CD14-positive monocyte (primary cell): ENCODE measurements at regions not wholly inside any gene's neighbourhood (a gene's known extent, or its start where the extent isn't known, plus 50 kb on each side); places are given as distances from the start of the nearest gene placed in this dataset.

ENCODE experiments used
- DNase-seq, 3 donors: peaks; one replicate each; pipeline ENCODE4 v3.0.0-alpha.2; 2011 to 2022
- H2AFZ ChIP-seq: 2 replicates; pipeline ENCODE4 v1.6.0; 2012; ENCODE audit warnings: mild to moderate bottlenecking, low read depth, low read length, inconsistent platforms; ENCODE audit not compliant: insufficient read depth, poor library complexity, severe bottlenecking
- H3K27ac ChIP-seq, 2 donors: 1 replicate in 1 of 2; 2 replicates in 1 of 2; pipeline ENCODE4 v1.5.1; 2012 to 2013; ENCODE audit warnings: low read length in 2 of 2, control low read depth in 1 of 2, inconsistent platforms in 1 of 2, low read depth in 1 of 2, mild to moderate bottlenecking in 1 of 2
- H3K27me3 ChIP-seq, 2 donors: one replicate each; pipeline versions ENCODE4 v1.6.0 to v1.6.1; 2011 to 2013; ENCODE audit warnings: low read length in 2 of 2; ENCODE audit not compliant: control insufficient read depth in 2 of 2, insufficient read depth in 2 of 2
- H3K36me3 ChIP-seq, 2 donors: replicated peaks in 1 of 2; 1 replicate in 1 of 2; 2 replicates in 1 of 2; pipeline versions ENCODE4 v1.5.1 to v1.6.1; 2012 to 2013; ENCODE audit warnings: low read length in 2 of 2, control low read depth in 1 of 2, inconsistent platforms in 1 of 2, mild to moderate bottlenecking in 1 of 2; ENCODE audit not compliant: insufficient read depth in 2 of 2, control insufficient read depth in 1 of 2
- H3K4me1 ChIP-seq, 2 donors: 1 replicate in 1 of 2; 2 replicates in 1 of 2; pipeline versions ENCODE4 v1.5.1 to v1.6.1; 2012 to 2013; ENCODE audit warnings: low read length in 2 of 2, control low read depth in 1 of 2, inconsistent platforms in 1 of 2, mild to moderate bottlenecking in 1 of 2, moderate library complexity in 1 of 2; ENCODE audit not compliant: insufficient read depth in 2 of 2, control insufficient read depth in 1 of 2
- H3K4me2 ChIP-seq: replicated peaks from 2 replicates; pipeline ENCODE3; 2012; ENCODE audit warnings: low read length, moderate library complexity, mild to moderate bottlenecking; ENCODE audit not compliant: poor library complexity, severe bottlenecking; ENCODE audit errors: extremely low read depth
- H3K4me3 ChIP-seq, 3 experiments: fragments of 200-600 bp in 1 of 3; sonication (generic) in 1 of 3; replicated peaks in 1 of 3; 1 replicate in 2 of 3; 2 replicates in 1 of 3; pipeline ENCODE4 v1.5.1; 2011 to 2013; ENCODE audit warnings: low read length in 3 of 3, mild to moderate bottlenecking in 3 of 3, control low read depth in 2 of 3, low read depth in 2 of 3, inconsistent platforms in 1 of 3, moderate library complexity in 1 of 3
- H3K79me2 ChIP-seq: 2 replicates; pipeline ENCODE4 v1.6.0; 2012; ENCODE audit warnings: mild to moderate bottlenecking, control low read depth, inconsistent platforms, low read length, moderate library complexity; ENCODE audit not compliant: insufficient read depth
- H3K9ac ChIP-seq: 2 replicates; pipeline ENCODE4 v1.6.0; 2017; ENCODE audit warnings: low read length, mild to moderate bottlenecking; ENCODE audit not compliant: insufficient read depth, poor library complexity, severe bottlenecking
- H3K9me3 ChIP-seq, 2 donors: replicated peaks in 1 of 2; 1 replicate in 1 of 2; 2 replicates in 1 of 2; pipeline versions ENCODE4 v1.5.1 to v1.6.1; 2012 to 2013; ENCODE audit warnings: low read length in 2 of 2, control low read depth in 1 of 2; ENCODE audit not compliant: control insufficient read depth in 1 of 2, insufficient read depth in 1 of 2
- H4K20me1 ChIP-seq: 2 replicates; pipeline ENCODE4 v1.6.0; 2012; ENCODE audit warnings: mild to moderate bottlenecking, low read length, control low read depth, moderate library complexity; ENCODE audit not compliant: insufficient read depth
- H3K27ac Mint-ChIP-seq, 7 donors: one replicate each; pipeline ENCODE4 v1.8.0; 2020; ENCODE audit warnings: mild to moderate bottlenecking in 7 of 7, mixed read lengths in 7 of 7, moderate library complexity in 6 of 7, inconsistent platforms in 2 of 7
- H3K27me3 Mint-ChIP-seq, 3 donors: one replicate each; pipeline ENCODE4 v1.8.0; 2021 to 2022; ENCODE audit warnings: low read depth in 3 of 3, mild to moderate bottlenecking in 3 of 3, mixed read lengths in 3 of 3, moderate library complexity in 3 of 3, inconsistent platforms in 1 of 3
- H3K36me3 Mint-ChIP-seq, 2 donors: one replicate each; pipeline ENCODE4 v1.8.0; 2020; ENCODE audit warnings: mixed read lengths in 2 of 2, inconsistent platforms in 1 of 2, mild to moderate bottlenecking in 1 of 2
- H3K4me1 Mint-ChIP-seq: one replicate; pipeline ENCODE4 v1.8.0; 2020; ENCODE audit warnings: mild to moderate bottlenecking, mixed read lengths
- H3K4me3 Mint-ChIP-seq, 2 donors: one replicate each; pipeline ENCODE4 v1.8.0; 2020; ENCODE audit warnings: mild to moderate bottlenecking in 2 of 2, mixed read lengths in 2 of 2, moderate library complexity in 1 of 2
- H3K9me3 Mint-ChIP-seq, 7 donors: one replicate each; pipeline ENCODE4 v1.8.0; 2020 to 2022; ENCODE audit warnings: mixed read lengths in 7 of 7, mild to moderate bottlenecking in 6 of 7, moderate library complexity in 6 of 7, inconsistent platforms in 2 of 7
- WGBS: methylation state at CpG from one replicate; pipeline ENCODE4 v1.1.5; 2013; ENCODE audit warnings: missing lambda C conversion rate; ENCODE audit not compliant: insufficient coverage; 5-methylcytosine and 5-hydroxymethylcytosine counted together
- intact Hi-C, 2 donors: fragments of 100-400 bp; cut with micrococcal nuclease; formaldehyde crosslinking; loops; one replicate each; pipeline versions ENCODE4 v1.15.0 to v1.15.1; 2023
- TF ChIP-seq, protein P1 (sequence below): fragments of 200-600 bp; IDR thresholded peaks from one replicate; pipeline ENCODE4 v1.8.0; 2022; ENCODE audit warnings: antibody characterized with exemption, mild to moderate bottlenecking

DNA sequence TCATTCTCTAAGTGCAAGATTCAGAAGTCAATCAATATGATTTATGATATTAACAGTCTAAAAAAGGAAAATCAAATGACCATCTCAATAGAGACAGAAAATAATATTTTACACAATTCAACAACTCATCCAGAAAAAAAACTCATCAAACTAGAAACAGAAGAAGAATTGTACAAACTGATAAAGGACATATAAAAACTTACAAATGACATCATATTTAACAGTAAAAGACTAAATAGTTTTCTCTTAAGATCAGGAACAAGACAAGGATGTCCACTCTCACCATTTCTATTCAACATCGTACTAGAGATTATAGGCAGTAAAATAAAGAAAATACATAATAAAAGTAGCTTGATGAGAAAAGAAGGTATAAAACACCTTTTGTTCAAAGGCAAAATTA lies 527.3 kb downstream of the DACH1 start:
- Histone ChIP-seq H2AFZ (no peak overlapping the region), H3K9me3 (peaks cover 0 to 4% of the 10 kb centered on the region in 2 donors), H3K36me3 (no peaks in the 10 kb centered on the region), H3K4me3 (no peak overlapping the region), H4K20me1 (no peaks in the 10 kb centered on the region), H3K4me2 (no peak overlapping the region), H3K27ac (no peak overlapping the region), H3K4me1 (no peaks in the 10 kb centered on the region), H3K9ac (no peak overlapping the region), H3K79me2 (no peaks in the 10 kb centered on the region), H3K27me3 (no peaks in the 10 kb centered on the region)
- Mint-ChIP-seq H3K4me1 (no peaks in the 10 kb centered on the region), H3K27ac (no peak overlapping the region), H3K36me3 (no peaks in the 10 kb centered on the region), H3K27me3 (peaks cover 0 to 2% (median 0%) of the 10 kb centered on the region in 3 donors), H3K9me3 (peaks cover 0 to 4% (median 3%) of the 10 kb centered on the region in 7 donors), H3K4me3 (no peak overlapping the region)
- intact Hi-C loops, result no loop called here
- WGBS, result no CpG with 5 or more reads among the region's 1 CpG
- TF ChIP-seq, protein P1, sequence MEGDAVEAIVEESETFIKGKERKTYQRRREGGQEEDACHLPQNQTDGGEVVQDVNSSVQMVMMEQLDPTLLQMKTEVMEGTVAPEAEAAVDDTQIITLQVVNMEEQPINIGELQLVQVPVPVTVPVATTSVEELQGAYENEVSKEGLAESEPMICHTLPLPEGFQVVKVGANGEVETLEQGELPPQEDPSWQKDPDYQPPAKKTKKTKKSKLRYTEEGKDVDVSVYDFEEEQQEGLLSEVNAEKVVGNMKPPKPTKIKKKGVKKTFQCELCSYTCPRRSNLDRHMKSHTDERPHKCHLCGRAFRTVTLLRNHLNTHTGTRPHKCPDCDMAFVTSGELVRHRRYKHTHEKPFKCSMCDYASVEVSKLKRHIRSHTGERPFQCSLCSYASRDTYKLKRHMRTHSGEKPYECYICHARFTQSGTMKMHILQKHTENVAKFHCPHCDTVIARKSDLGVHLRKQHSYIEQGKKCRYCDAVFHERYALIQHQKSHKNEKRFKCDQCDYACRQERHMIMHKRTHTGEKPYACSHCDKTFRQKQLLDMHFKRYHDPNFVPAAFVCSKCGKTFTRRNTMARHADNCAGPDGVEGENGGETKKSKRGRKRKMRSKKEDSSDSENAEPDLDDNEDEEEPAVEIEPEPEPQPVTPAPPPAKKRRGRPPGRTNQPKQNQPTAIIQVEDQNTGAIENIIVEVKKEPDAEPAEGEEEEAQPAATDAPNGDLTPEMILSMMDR, result no peak
- no peak for DNase-seq

DNA sequence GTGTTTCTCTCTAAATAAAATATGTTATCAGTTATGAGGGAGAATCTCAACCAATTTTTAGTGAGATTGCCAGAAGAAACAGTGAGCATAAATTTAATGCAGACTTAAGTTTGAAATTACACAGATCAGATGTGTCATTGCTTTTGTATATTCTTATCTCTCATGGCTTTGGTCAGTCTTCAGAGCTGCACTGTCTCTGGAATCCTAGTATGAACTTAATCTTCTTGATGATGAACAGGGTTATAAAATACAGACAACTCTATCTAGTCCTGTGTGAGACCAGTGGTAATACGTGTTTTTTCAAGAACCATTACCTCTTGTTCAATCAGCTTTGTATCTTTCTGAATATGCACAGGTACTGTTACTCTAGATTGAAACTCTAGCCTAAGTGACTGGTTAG lies 528.0 kb downstream of the DACH1 start:
- Mint-ChIP-seq H3K4me1 (no peaks in the 10 kb centered on the region), H3K9me3 (peaks cover 0 to 4% (median 0%) of the 10 kb centered on the region in 7 donors), H3K4me3 (no peak overlapping the region), H3K27me3 (peaks cover 0 to 2% (median 0%) of the 10 kb centered on the region in 3 donors), H3K27ac (no peak overlapping the region), H3K36me3 (no peaks in the 10 kb centered on the region)
- no peak overlapping the region for H3K9ac ChIP-seq
- no peaks in the 10 kb centered on the region for H3K9me3 ChIP-seq
- H2AFZ ChIP-seq, result no peak overlapping the region
- intact Hi-C loops, result no loop called here
- H3K36me3 ChIP-seq, result no peaks in the 10 kb centered on the region
- no peaks in the 10 kb centered on the region for H4K20me1 ChIP-seq
- H3K79me2 ChIP-seq, result no peaks in the 10 kb centered on the region
- no peak overlapping the region for H3K27ac ChIP-seq
- no CpG with 5 or more reads among the region's 1 CpG for WGBS
- no peak overlapping the region for H3K4me3 ChIP-seq
- H3K4me2 ChIP-seq, result no peak overlapping the region
- no peaks in the 10 kb centered on the region for H3K27me3 ChIP-seq
- TF ChIP-seq, protein P1, result no peak
- no peak for DNase-seq
- no peaks in the 10 kb centered on the region for H3K4me1 ChIP-seq
